ENCODE measurements at regions not wholly inside any gene's neighbourhood (a gene's known extent, or its start where the extent isn't known, plus 50 kb on each side); places are given as distances from the start of the nearest gene placed in this dataset.

DNA sequence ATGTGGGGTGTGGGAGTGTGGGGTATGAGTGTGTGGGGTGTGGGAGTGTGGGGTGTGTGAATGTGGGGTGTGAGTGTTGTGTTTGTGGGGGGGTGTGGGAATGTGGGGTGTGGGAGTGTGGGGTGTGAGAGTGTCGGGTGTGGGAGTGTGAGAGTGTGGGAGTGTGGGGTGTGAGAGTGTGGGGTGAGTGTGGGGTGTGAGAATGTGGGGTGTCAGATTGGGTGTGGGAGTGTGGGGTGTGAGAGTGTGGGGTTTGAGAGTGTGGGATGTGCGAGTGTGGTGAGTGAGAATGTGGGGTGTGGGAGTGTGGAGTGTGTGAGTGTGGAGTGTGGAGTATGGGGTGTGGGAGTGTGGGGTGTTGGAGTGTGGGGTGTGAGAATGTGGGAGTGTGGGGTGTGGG lies 50.1 kb upstream of the EN2 start:
- no peaks in the 10 kb centered on the region for H3K9me2 ChIP-seq (ENCODE audit: insufficient read depth)
- H3K4me1 ChIP-seq (ENCODE audit: insufficient read depth), result no peaks in the 10 kb centered on the region
- DNase-seq (ENCODE audit: low spot score) (no peak), ATAC-seq (no peak)
- no peaks in the 10 kb centered on the region for H3K36me3 ChIP-seq (ENCODE audit: insufficient read depth)
- Mint-ChIP-seq H3K36me3 (ENCODE audit: low read depth) (no peaks in the 10 kb centered on the region; the same call in 2 of the 3 replicates), H3K9me3 (no peaks in the 10 kb centered on the region), H3K27ac (no peak overlapping the region), H3K4me3 (no peak overlapping the region), H3K27me3 (ENCODE audit: insufficient read depth, low read depth, poor library complexity) (peaks cover 27% of the 10 kb centered on the region), H3K4me1 (peaks cover 12% of the 10 kb centered on the region)
- H3F3A ChIP-seq (replicated peaks; ENCODE audit: low read depth), result no peaks in the 10 kb centered on the region; the same call in 1 of the 2 replicates
- no peak overlapping the region for H3K4me2 ChIP-seq
- TF ChIP-seq JUNB (IDR thresholded peaks at IDR 0.05; ENCODE audit: unreplicated experiment), result no peak
- TF ChIP-seq POLR2AphosphoS5 (IDR thresholded peaks at IDR 0.05; ENCODE audit: low read depth), result no peak
- TF ChIP-seq EZH2phosphoT487 (IDR thresholded peaks at IDR 0.05; ENCODE audit: unreplicated experiment), result no peak
- TF ChIP-seq ZNF331 (CRISPR knock-in tag; IDR thresholded peaks at IDR 0.05; ENCODE audit: low read depth), result no peak
- no peak for TF ChIP-seq CREB1 (CRISPR knock-in tag; IDR thresholded peaks at IDR 0.05; ENCODE audit: low read depth)
- no peak for TF ChIP-seq ZNF114 (CRISPR knock-in tag; IDR thresholded peaks at IDR 0.05)
- TF ChIP-seq, protein P1, sequence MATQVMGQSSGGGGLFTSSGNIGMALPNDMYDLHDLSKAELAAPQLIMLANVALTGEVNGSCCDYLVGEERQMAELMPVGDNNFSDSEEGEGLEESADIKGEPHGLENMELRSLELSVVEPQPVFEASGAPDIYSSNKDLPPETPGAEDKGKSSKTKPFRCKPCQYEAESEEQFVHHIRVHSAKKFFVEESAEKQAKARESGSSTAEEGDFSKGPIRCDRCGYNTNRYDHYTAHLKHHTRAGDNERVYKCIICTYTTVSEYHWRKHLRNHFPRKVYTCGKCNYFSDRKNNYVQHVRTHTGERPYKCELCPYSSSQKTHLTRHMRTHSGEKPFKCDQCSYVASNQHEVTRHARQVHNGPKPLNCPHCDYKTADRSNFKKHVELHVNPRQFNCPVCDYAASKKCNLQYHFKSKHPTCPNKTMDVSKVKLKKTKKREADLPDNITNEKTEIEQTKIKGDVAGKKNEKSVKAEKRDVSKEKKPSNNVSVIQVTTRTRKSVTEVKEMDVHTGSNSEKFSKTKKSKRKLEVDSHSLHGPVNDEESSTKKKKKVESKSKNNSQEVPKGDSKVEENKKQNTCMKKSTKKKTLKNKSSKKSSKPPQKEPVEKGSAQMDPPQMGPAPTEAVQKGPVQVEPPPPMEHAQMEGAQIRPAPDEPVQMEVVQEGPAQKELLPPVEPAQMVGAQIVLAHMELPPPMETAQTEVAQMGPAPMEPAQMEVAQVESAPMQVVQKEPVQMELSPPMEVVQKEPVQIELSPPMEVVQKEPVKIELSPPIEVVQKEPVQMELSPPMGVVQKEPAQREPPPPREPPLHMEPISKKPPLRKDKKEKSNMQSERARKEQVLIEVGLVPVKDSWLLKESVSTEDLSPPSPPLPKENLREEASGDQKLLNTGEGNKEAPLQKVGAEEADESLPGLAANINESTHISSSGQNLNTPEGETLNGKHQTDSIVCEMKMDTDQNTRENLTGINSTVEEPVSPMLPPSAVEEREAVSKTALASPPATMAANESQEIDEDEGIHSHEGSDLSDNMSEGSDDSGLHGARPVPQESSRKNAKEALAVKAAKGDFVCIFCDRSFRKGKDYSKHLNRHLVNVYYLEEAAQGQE (IDR thresholded peaks at IDR 0.05; ENCODE audit: unreplicated experiment), result no peak
- TF ChIP-seq CTCF (conservative IDR thresholded peaks at IDR 0.05; ENCODE audit: low read depth in 2 of 2), result no peak
- no peak for TF ChIP-seq ETS1 (IDR thresholded peaks at IDR 0.05)
- TF ChIP-seq EZH2 (IDR thresholded peaks at IDR 0.05; ENCODE audit: low read depth, unreplicated experiment), result no peak
- no peak for TF ChIP-seq STAT1 (IDR thresholded peaks at IDR 0.05; ENCODE audit: unreplicated experiment)
- TF ChIP-seq, protein P2, sequence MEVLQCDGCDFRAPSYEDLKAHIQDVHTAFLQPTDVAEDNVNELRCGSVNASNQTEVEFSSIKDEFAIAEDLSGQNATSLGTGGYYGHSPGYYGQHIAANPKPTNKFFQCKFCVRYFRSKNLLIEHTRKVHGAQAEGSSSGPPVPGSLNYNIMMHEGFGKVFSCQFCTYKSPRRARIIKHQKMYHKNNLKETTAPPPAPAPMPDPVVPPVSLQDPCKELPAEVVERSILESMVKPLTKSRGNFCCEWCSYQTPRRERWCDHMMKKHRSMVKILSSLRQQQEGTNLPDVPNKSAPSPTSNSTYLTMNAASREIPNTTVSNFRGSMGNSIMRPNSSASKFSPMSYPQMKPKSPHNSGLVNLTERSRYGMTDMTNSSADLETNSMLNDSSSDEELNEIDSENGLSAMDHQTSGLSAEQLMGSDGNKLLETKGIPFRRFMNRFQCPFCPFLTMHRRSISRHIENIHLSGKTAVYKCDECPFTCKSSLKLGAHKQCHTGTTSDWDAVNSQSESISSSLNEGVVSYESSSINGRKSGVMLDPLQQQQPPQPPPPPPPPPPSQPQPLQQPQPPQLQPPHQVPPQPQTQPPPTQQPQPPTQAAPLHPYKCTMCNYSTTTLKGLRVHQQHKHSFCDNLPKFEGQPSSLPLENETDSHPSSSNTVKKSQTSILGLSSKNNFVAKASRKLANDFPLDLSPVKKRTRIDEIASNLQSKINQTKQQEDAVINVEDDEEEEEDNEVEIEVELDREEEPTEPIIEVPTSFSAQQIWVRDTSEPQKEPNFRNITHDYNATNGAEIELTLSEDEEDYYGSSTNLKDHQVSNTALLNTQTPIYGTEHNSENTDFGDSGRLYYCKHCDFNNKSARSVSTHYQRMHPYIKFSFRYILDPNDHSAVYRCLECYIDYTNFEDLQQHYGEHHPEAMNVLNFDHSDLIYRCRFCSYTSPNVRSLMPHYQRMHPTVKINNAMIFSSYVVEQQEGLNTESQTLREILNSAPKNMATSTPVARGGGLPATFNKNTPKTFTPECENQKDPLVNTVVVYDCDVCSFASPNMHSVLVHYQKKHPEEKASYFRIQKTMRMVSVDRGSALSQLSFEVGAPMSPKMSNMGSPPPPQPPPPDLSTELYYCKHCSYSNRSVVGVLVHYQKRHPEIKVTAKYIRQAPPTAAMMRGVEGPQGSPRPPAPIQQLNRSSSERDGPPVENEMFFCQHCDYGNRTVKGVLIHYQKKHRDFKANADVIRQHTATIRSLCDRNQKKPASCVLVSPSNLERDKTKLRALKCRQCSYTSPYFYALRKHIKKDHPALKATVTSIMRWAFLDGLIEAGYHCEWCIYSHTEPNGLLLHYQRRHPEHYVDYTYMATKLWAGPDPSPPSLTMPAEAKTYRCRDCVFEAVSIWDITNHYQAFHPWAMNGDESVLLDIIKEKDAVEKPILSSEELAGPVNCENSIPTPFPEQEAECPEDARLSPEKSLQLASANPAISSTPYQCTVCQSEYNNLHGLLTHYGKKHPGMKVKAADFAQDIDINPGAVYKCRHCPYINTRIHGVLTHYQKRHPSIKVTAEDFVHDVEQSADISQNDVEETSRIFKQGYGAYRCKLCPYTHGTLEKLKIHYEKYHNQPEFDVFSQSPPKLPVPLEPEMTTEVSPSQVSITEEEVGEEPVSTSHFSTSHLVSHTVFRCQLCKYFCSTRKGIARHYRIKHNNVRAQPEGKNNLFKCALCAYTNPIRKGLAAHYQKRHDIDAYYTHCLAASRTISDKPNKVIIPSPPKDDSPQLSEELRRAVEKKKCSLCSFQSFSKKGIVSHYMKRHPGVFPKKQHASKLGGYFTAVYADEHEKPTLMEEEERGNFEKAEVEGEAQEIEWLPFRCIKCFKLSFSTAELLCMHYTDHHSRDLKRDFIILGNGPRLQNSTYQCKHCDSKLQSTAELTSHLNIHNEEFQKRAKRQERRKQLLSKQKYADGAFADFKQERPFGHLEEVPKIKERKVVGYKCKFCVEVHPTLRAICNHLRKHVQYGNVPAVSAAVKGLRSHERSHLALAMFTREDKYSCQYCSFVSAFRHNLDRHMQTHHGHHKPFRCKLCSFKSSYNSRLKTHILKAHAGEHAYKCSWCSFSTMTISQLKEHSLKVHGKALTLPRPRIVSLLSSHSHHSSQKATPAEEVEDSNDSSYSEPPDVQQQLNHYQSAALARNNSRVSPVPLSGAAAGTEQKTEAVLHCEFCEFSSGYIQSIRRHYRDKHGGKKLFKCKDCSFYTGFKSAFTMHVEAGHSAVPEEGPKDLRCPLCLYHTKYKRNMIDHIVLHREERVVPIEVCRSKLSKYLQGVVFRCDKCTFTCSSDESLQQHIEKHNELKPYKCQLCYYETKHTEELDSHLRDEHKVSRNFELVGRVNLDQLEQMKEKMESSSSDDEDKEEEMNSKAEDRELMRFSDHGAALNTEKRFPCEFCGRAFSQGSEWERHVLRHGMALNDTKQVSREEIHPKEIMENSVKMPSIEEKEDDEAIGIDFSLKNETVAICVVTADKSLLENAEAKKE (CRISPR knock-in tag; IDR thresholded peaks at IDR 0.05), result no peak
- TF ChIP-seq NANOG (IDR thresholded peaks at IDR 0.05; ENCODE audit: borderline replicate concordance), result no peak
- no peak overlapping the region for H3K4me3 ChIP-seq
- no peaks in the 10 kb centered on the region for H3K27me3 ChIP-seq (ENCODE audit: insufficient read depth)
- no peaks in the 10 kb centered on the region; the same call in 1 of the 2 replicates for H4K20me1 ChIP-seq (replicated peaks; ENCODE audit: insufficient read depth)
- H2AFZ ChIP-seq, result no peak overlapping the region
- no peaks in the 10 kb centered on the region for H3K79me2 ChIP-seq (replicated peaks; ENCODE audit: insufficient read depth)
- no peak overlapping the region for H3K27ac ChIP-seq (ENCODE audit: low read depth)

Measured in GM23338 (cell line).